HUES6 (cell line): ENCODE measurements at regions not wholly inside any gene's neighbourhood (a gene's known extent, or its start where the extent isn't known, plus 50 kb on each side); places are given as distances from the start of the nearest gene placed in this dataset.

ENCODE experiments used
- H3K27ac ChIP-seq: 2 replicates; pipeline ENCODE4 v1.7.0; 2013; ENCODE audit warnings: low read depth, mild to moderate bottlenecking, low read length, inconsistent platforms
- H3K27me3 ChIP-seq: 2 replicates; pipeline ENCODE4 v1.6.1; 2013; ENCODE audit warnings: low read length; ENCODE audit not compliant: control insufficient read depth, insufficient read depth
- H3K36me3 ChIP-seq: 2 replicates; pipeline ENCODE4 v1.6.1; 2013; ENCODE audit warnings: low read length; ENCODE audit not compliant: control insufficient read depth, insufficient read depth
- H3K4me1 ChIP-seq: 2 replicates; pipeline ENCODE4 v1.6.1; 2013; ENCODE audit warnings: low read length; ENCODE audit not compliant: control insufficient read depth, insufficient read depth
- H3K4me3 ChIP-seq: 2 replicates; pipeline ENCODE4 v1.5.1; 2013; ENCODE audit warnings: low read depth, low read length
- H3K9ac ChIP-seq: one replicate; pipeline ENCODE4 v1.6.1; 2013; ENCODE audit warnings: mild to moderate bottlenecking, low read length
- H3K9me3 ChIP-seq: 2 replicates; pipeline ENCODE4 v1.6.1; 2013; ENCODE audit warnings: low read depth, low read length; ENCODE audit not compliant: control insufficient read depth, insufficient read depth

GRCh38 chr18:73461038-73461779 lies 593.4 kb upstream of the NETO1 start:
- H3K36me3 ChIP-seq, result no peaks in the 10 kb centered on the region
- no peak overlapping the region for H3K27ac ChIP-seq
- H3K27me3 ChIP-seq, result no peaks in the 10 kb centered on the region

DNA sequence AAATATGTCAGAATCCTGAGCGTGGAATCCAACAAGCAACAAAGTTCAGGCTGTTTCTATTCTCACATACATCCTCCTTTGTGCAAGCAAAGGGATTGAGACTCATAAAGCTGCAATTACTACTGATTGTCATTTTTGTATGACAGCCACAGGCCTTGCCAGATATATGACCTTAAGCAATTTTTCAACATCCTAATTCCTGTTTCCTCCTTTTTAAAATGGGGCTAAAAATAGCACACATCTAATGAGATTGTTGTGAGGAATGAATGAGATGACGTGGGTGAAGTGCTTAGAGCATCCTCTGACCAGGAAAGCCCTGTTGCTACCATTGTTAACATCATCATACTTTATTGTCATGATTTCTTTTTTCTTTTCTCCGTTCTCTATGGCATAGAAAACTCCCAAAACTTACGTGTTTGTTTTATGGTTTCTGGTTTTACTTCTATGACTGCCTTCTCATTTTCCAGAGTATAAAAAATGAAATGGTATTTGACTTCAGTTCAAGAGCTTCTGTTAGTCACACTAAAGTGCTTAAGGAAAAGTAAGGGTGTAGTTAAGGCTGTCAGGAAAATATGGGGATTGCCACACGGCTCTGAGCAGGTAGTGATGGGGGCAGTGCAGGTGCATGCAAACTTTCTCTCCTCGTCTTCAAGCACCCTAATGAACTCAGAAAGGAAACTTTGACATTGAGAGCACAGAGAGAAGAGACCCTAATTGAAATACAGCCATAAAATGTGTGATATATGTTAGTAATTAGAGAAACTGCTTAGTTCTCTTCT lies 590.6 kb upstream of the NETO1 start:
- no peaks in the 10 kb centered on the region for H3K36me3 ChIP-seq
- no peak overlapping the region for H3K27ac ChIP-seq
- H3K4me3 ChIP-seq, result no peak overlapping the region
- H3K9ac ChIP-seq, result no peak overlapping the region
- H3K9me3 ChIP-seq, result no peaks in the 10 kb centered on the region
- H3K27me3 ChIP-seq, result no peaks in the 10 kb centered on the region
- peaks cover 3% of the 10 kb centered on the region; the same call in 1 of the 2 replicates for H3K4me1 ChIP-seq

More at GRCh38 chr18:73461038-73461779, 593.4 kb upstream of the NETO1 start:
- no peaks in the 10 kb centered on the region for H3K9me3 ChIP-seq
- H3K9ac ChIP-seq, result no peak overlapping the region
- peaks cover 3% of the 10 kb centered on the region; the same call in 1 of the 2 replicates for H3K4me1 ChIP-seq
- no peak overlapping the region for H3K4me3 ChIP-seq

GRCh38 chr18:73456643-73457042 lies 588.9 kb upstream of the NETO1 start:
- H3K27me3 ChIP-seq, result no peaks in the 10 kb centered on the region
- H3K9ac ChIP-seq, result no peak overlapping the region
- H3K4me3 ChIP-seq, result no peak overlapping the region
- no peaks in the 10 kb centered on the region for H3K9me3 ChIP-seq
- H3K4me1 ChIP-seq, result peaks cover 3% of the 10 kb centered on the region; the same call in 1 of the 2 replicates
- no peak overlapping the region for H3K27ac ChIP-seq
- H3K36me3 ChIP-seq, result no peaks in the 10 kb centered on the region

DNA sequence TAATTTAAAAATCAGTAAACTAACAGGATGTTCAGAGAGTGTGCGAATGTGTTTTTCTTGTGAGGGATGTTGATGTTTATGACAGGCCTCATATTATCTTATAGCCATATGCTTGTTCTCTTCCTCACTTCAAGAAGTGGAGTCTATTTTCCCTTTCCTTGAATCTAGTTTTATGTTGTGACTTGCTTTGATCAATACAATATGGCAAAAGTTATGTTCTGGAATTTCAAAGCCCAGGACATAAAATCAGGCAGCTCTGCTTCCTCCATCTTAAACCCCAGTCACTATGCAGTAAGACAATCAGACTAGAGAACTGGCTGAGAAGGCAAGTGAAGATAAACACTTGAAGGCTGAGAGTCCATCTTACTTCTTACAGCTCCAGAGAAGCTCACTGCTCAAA lies 585.1 kb upstream of the NETO1 start:
- H3K9ac ChIP-seq, result no peak overlapping the region

DNA sequence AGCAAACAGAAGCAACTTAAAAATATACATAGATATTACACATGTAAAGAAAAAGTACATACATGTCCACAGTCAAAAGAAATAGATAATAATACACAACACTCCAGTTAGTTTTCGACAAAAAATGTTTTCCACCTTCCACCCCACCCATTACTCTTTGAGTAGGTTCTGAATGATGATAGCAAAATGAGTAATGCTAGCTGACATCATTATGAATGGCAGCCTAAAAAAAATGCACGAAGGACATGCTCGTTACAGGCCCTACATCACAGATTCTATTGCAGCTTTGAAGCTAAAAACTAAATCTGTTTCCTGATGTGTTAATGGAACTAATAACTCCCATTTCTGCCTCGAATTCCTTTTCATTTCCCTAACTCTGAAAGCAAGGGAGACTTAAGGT lies 578.7 kb upstream of the NETO1 start:
- Histone ChIP-seq H3K4me1 (no peaks in the 10 kb centered on the region), H3K27me3 (no peaks in the 10 kb centered on the region), H3K9me3 (no peaks in the 10 kb centered on the region), H3K9ac (no peak overlapping the region), H3K4me3 (no peak overlapping the region), H3K36me3 (no peaks in the 10 kb centered on the region), H3K27ac (no peak overlapping the region)

More for the DNA sequence above, 585.1 kb upstream of the NETO1 start:
- Histone ChIP-seq H3K27ac (no peak overlapping the region), H3K9me3 (no peaks in the 10 kb centered on the region), H3K4me3 (no peak overlapping the region), H3K27me3 (no peaks in the 10 kb centered on the region), H3K4me1 (no peaks in the 10 kb centered on the region), H3K36me3 (no peaks in the 10 kb centered on the region)

DNA sequence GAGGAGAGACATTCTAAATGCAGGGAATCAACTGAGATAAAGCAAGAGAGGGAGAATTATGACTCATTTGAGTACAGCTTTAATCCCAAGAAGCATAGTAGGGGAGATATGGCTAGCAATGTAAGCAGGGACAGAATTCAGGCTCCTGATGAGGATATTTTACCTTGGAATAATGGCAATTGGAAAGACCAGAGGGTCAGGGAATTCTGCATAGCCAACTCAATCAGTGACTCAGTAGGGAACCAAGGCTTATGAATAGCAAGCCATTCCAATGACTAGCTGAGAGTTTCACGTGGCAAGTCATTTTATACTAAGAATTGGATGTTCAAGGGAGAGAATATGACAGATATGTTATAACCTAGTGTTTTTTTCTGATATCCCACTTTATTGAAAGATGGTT lies 563.8 kb upstream of the NETO1 start:
- Histone ChIP-seq H3K4me3 (no peak overlapping the region), H3K4me1 (peaks cover 7% of the 10 kb centered on the region), H3K36me3 (no peaks in the 10 kb centered on the region), H3K9ac (no peak overlapping the region), H3K9me3 (no peaks in the 10 kb centered on the region), H3K27me3 (no peaks in the 10 kb centered on the region), H3K27ac (no peak overlapping the region)

GRCh38 chr18:73421010-73421409 lies 553.2 kb upstream of the NETO1 start:
- H3K27ac ChIP-seq, result no peak overlapping the region
- no peaks in the 10 kb centered on the region for H3K27me3 ChIP-seq
- H3K4me1 ChIP-seq, result no peaks in the 10 kb centered on the region
- H3K36me3 ChIP-seq, result no peaks in the 10 kb centered on the region
- H3K4me3 ChIP-seq, result no peak overlapping the region
- H3K9me3 ChIP-seq, result no peaks in the 10 kb centered on the region
- no peak overlapping the region for H3K9ac ChIP-seq

GRCh38 chr18:73419531-73419930 lies 551.7 kb upstream of the NETO1 start:
- Histone ChIP-seq H3K4me1 (no peaks in the 10 kb centered on the region), H3K9me3 (no peaks in the 10 kb centered on the region), H3K27me3 (no peaks in the 10 kb centered on the region), H3K9ac (no peak overlapping the region), H3K27ac (no peak overlapping the region), H3K4me3 (no peak overlapping the region), H3K36me3 (no peaks in the 10 kb centered on the region)

DNA sequence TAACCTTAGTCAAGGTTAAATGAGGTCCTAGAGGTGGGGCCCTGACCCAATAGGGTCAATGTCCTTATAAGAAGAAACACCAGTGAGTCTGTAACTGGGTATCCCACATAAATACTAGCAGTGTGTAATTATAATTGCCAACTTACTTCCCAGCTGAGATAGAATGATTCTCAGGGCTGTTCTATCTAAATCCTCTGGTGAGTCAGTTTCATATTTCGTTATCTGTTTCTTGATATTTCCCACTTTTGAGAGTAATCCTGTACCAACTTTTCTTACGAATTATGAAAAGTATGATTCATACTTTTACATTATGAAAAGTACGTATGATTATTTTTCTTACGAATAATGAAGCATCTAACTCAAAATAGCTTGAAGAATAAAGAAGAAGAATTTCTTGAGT lies 546.8 kb upstream of the NETO1 start:
- H3K4me3 ChIP-seq, result no peak overlapping the region
- no peaks in the 10 kb centered on the region for H3K9me3 ChIP-seq
- H3K27me3 ChIP-seq, result no peaks in the 10 kb centered on the region
- H3K4me1 ChIP-seq, result no peaks in the 10 kb centered on the region
- no peak overlapping the region for H3K9ac ChIP-seq
- no peaks in the 10 kb centered on the region for H3K36me3 ChIP-seq
- H3K27ac ChIP-seq, result no peak overlapping the region

- Histone ChIP-seq H3K4me3 (no peak overlapping the region), H3K27ac (no peak overlapping the region), H3K36me3 (no peaks in the 10 kb centered on the region), H3K9me3 (no peaks in the 10 kb centered on the region), H3K27me3 (no peaks in the 10 kb centered on the region), H3K9ac (no peak overlapping the region), H3K4me1 (0 out of 2 replicates have a peak, but pooled peaks cover 2% of the 10 kb centered on the region)
Observed at GRCh38 chr18:73414069-73414468, 546.3 kb upstream of the NETO1 start.

DNA sequence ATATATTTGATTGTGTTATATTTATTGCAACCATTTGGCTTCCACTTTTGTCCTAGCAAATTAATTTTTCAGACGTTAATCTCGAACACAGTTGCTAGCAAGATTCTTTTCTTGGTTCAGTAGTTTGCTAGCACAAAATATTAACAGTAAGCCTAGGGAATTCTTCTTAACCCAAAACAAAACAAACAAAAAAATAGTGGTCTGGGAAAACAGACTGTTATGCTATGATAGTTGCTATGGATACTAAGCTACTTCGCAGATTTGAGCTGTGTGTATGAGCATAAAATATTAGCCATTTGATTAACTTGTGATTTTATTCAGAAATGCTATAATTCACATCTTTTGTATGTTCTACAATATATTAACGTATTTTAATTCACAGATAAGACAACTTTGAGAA lies 541.5 kb upstream of the NETO1 start:
- Histone ChIP-seq H3K36me3 (no peaks in the 10 kb centered on the region), H3K4me3 (no peak overlapping the region), H3K9ac (no peak overlapping the region), H3K27ac (peak overlapping the region; percentile 47), H3K9me3 (no peaks in the 10 kb centered on the region), H3K27me3 (no peaks in the 10 kb centered on the region), H3K4me1 (peaks cover 21% of the 10 kb centered on the region)
